Caco-2 (cell line): ENCODE measurements at regions not wholly inside any gene's neighbourhood (a gene's known extent, or its start where the extent isn't known, plus 50 kb on each side); places are given as distances from the start of the nearest gene placed in this dataset.

Source experiments
- BruUV-seq: library from RNA; stranded (reverse); fragments of 400-500 nt; replicated peaks from 2 replicates; lab custom pipeline; 2021; lab: Mats Ljungman, UMichigan
- CTCF ChIA-PET: fragments of 300-600 bp; sonication (Branson Sonifier 250); formaldehyde crosslinking; loops from one replicate; lab custom pipeline; 2022; ENCODE audit warnings: antibody characterized with exemption; lab: Charles Lee
- POLR2A ChIA-PET: fragments of 300-600 bp; sonication (Branson Sonifier 250); formaldehyde crosslinking; loops from one replicate; lab custom pipeline; 2022; ENCODE audit warnings: antibody characterized with exemption; lab: Charles Lee
- DNase-seq, 2 experiments: peaks; one replicate each; pipeline versions ENCODE4 v3.0.0 to v3.0.0-alpha.2; 2020 to 2022
- H3K27me3 ChIP-seq: replicated peaks from 2 replicates; pipeline ENCODE4 v1.6.0; 2011; ENCODE audit warnings: low read length; ENCODE audit not compliant: control insufficient read depth, insufficient read depth
- H3K36me3 ChIP-seq: 2 replicates; pipeline ENCODE4 v1.5.1; 2011; ENCODE audit warnings: low read length; ENCODE audit not compliant: control insufficient read depth, insufficient read depth
- H3K4me1 ChIP-seq: fragments of 250-450 bp; sonication (Bioruptor Pico); 2 replicates; pipeline ENCODE4 v1.5.1; 2020; ENCODE audit warnings: mild to moderate bottlenecking
- H3K4me3 ChIP-seq: 2 replicates; pipeline ENCODE4 v1.5.1; 2011; ENCODE audit warnings: low read depth, mild to moderate bottlenecking, control low read depth, low read length
- H3K9me3 ChIP-seq: fragments of 250-450 bp; sonication (Bioruptor Pico); 2 replicates; pipeline ENCODE4 v1.5.1; 2020; ENCODE audit warnings: mild to moderate bottlenecking, moderate library complexity
- H3K27ac Mint-ChIP-seq: one replicate; pipeline ENCODE4 v1.8.0; 2022; ENCODE audit warnings: mixed read lengths; ENCODE audit not compliant: unreplicated experiment
- H3K27me3 Mint-ChIP-seq: one replicate; pipeline ENCODE4 v1.8.0; 2022; ENCODE audit warnings: mixed read lengths; ENCODE audit not compliant: insufficient read depth, unreplicated experiment
- H3K36me3 Mint-ChIP-seq: one replicate; pipeline ENCODE4 v1.8.0; 2022; ENCODE audit warnings: mild to moderate bottlenecking, mixed read lengths; ENCODE audit not compliant: insufficient read depth, unreplicated experiment
- H3K4me1 Mint-ChIP-seq: one replicate; pipeline ENCODE4 v1.8.0; 2022; ENCODE audit warnings: low read depth, mixed read lengths; ENCODE audit not compliant: unreplicated experiment
- H3K4me3 Mint-ChIP-seq: one replicate; pipeline ENCODE4 v1.8.0; 2022; ENCODE audit warnings: mild to moderate bottlenecking, moderate library complexity, mixed read lengths; ENCODE audit not compliant: unreplicated experiment
- H3K9me3 Mint-ChIP-seq: one replicate; pipeline ENCODE4 v1.8.0; 2022; ENCODE audit warnings: mixed read lengths; ENCODE audit not compliant: unreplicated experiment
- CTCF ChIP-seq, 2 experiments: fragments of 200-600 bp in 1 of 2; IDR thresholded peaks; 1 replicate in 1 of 2; 2 replicates in 1 of 2; pipeline versions ENCODE4 v1.5.1 to v1.8.0; 2011 to 2022; ENCODE audit warnings: antibody characterized with exemption in 1 of 2, control low read depth in 1 of 2, inconsistent platforms in 1 of 2, low read depth in 1 of 2, low read length in 1 of 2, mild to moderate bottlenecking in 1 of 2, moderate library complexity in 1 of 2; ENCODE audit not compliant: insufficient read depth in 1 of 2, severe bottlenecking in 1 of 2, unreplicated experiment in 1 of 2
- intact Hi-C: fragments of 100-400 bp; cut with micrococcal nuclease; formaldehyde crosslinking; loops from one replicate; pipeline ENCODE4 v1.10.0; 2022; ENCODE audit not compliant: unreplicated experiment

GRCh38 chr9:116101516-116101915 lies 52.1 kb upstream of the PAPPA start:
- CTCF ChIA-PET, result no interaction called here
- Histone ChIP-seq H3K4me1 (no peaks in the 10 kb centered on the region), H3K36me3 (no peaks in the 10 kb centered on the region), H3K9me3 (no peaks in the 10 kb centered on the region), H3K27me3 (no peaks in the 10 kb centered on the region), H3K4me3 (no peak overlapping the region)
- Mint-ChIP-seq H3K4me3 (no peak overlapping the region), H3K36me3 (no peaks in the 10 kb centered on the region), H3K9me3 (no peaks in the 10 kb centered on the region), H3K4me1 (no peaks in the 10 kb centered on the region), H3K27ac (no peak overlapping the region), H3K27me3 (no peaks in the 10 kb centered on the region)
- DNase-seq, result no peak
- TF ChIP-seq CTCF (IDR thresholded peaks at IDR 0.05; ENCODE audit: insufficient read depth in 1 of 2, low read depth in 1 of 2, low read length in 1 of 2, severe bottlenecking in 1 of 2, unreplicated experiment in 1 of 2), result no peak
- intact Hi-C loops, result no loop called here
- no TSS peak for BruUV-seq
- POLR2A ChIA-PET, result no interaction called here

GRCh38 chr9:116102596-116102995 lies 51.0 kb upstream of the PAPPA start:
- no peaks in the 10 kb centered on the region for H3K4me1 ChIP-seq
- H3K4me3 ChIP-seq, result no peak overlapping the region
- CTCF ChIA-PET, result no interaction called here
- POLR2A ChIA-PET, result no interaction called here
- BruUV-seq, result no TSS peak
- Mint-ChIP-seq H3K27ac (no peak overlapping the region), H3K27me3 (peaks cover 2% of the 10 kb centered on the region), H3K36me3 (no peaks in the 10 kb centered on the region), H3K4me3 (no peak overlapping the region), H3K4me1 (no peaks in the 10 kb centered on the region), H3K9me3 (no peaks in the 10 kb centered on the region)
- no peaks in the 10 kb centered on the region for H3K27me3 ChIP-seq
- no peak for DNase-seq
- no peak for TF ChIP-seq CTCF (IDR thresholded peaks at IDR 0.05; ENCODE audit: insufficient read depth in 1 of 2, low read depth in 1 of 2, low read length in 1 of 2, severe bottlenecking in 1 of 2, unreplicated experiment in 1 of 2)
- no peaks in the 10 kb centered on the region for H3K9me3 ChIP-seq
- intact Hi-C loops, result no loop called here
- no peaks in the 10 kb centered on the region for H3K36me3 ChIP-seq
